RWPE2 (cell line): ENCODE measurements at regions not wholly inside any gene's neighbourhood (a gene's known extent, or its start where the extent isn't known, plus 50 kb on each side); places are given as distances from the start of the nearest gene placed in this dataset.

Source experiments
- ATAC-seq: fragments of 200-7000 bp; cut with Tn5 transposase; 3 replicates; pipeline ENCODE4 v1.9.1; 2021; ENCODE audit warnings: low read depth
- DNase-seq: peaks from one replicate; pipeline ENCODE4 v3.0.0-alpha.2; 2020; ENCODE audit warnings: low spot score
- H3K27ac ChIP-seq: fragments of 450-650 bp; 2 replicates; pipeline ENCODE4 v1.5.1; 2017; ENCODE audit warnings: mild to moderate bottlenecking; ENCODE audit not compliant: poor library complexity, severe bottlenecking
- H3K27me3 ChIP-seq: fragments of 250-450 bp; sonication (Bioruptor Pico); 2 replicates; pipeline ENCODE4 v1.5.1; 2021; ENCODE audit warnings: mild to moderate bottlenecking, moderate library complexity; ENCODE audit not compliant: insufficient read depth, poor library complexity, severe bottlenecking
- H3K36me3 ChIP-seq: fragments of 250-450 bp; sonication (Bioruptor Pico); 2 replicates; pipeline ENCODE4 v1.5.1; 2020; ENCODE audit warnings: low read depth, mild to moderate bottlenecking, moderate library complexity
- H3K4me1 ChIP-seq: fragments of 250-450 bp; sonication (Bioruptor Pico); 2 replicates; pipeline ENCODE4 v1.5.1; 2021; ENCODE audit warnings: mild to moderate bottlenecking, moderate library complexity; ENCODE audit not compliant: insufficient read depth, poor library complexity, severe bottlenecking
- H3K4me3 ChIP-seq: fragments of 250-450 bp; sonication (Bioruptor Pico); 2 replicates; pipeline ENCODE4 v1.5.1; 2021; ENCODE audit warnings: mild to moderate bottlenecking, moderate library complexity; ENCODE audit not compliant: severe bottlenecking
- H3K9me3 ChIP-seq: fragments of 250-450 bp; sonication (Bioruptor Pico); 2 replicates; pipeline ENCODE4 v1.5.1; 2021; ENCODE audit warnings: mild to moderate bottlenecking, moderate library complexity; ENCODE audit not compliant: severe bottlenecking
- CTCF ChIP-seq: fragments of 450-650 bp; IDR thresholded peaks from one replicate; pipeline ENCODE4 v1.5.1; 2017; ENCODE audit warnings: mild to moderate bottlenecking, moderate library complexity; ENCODE audit not compliant: poor library complexity, severe bottlenecking

DNA sequence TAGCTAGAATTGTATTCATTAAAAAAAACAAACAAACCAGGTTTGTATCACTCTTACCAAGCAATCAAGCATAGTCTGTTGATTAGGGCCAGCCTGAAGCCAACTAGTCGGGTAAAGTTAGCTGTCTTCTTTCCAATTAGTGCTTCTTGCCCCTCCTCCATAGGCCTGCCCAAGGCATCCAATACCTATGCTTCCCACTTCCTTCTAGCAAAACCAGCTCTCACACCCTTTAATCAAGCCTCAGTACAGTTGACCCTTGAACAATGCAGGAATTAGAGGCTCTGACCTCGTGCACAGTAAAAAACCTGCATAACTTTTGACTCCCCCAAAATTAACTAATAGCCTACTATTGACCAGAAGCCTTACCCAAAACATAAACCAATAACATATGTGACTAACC, 119.1 kb upstream of the DTNBP1 start:
- ATAC-seq (no peak), DNase-seq (no peak)
- H3K27me3 ChIP-seq, result no peaks in the 10 kb centered on the region
- no peaks in the 10 kb centered on the region for H3K36me3 ChIP-seq
- no peak for TF ChIP-seq CTCF
- no peak overlapping the region for H3K27ac ChIP-seq
- H3K4me1 ChIP-seq, result no peaks in the 10 kb centered on the region
- H3K4me3 ChIP-seq, result no peak overlapping the region
- H3K9me3 ChIP-seq, result no peaks in the 10 kb centered on the region

- no peak overlapping the region for H3K4me3 ChIP-seq
- no peak for TF ChIP-seq CTCF
- no peaks in the 10 kb centered on the region for H3K36me3 ChIP-seq
- no peaks in the 10 kb centered on the region for H3K9me3 ChIP-seq
- no peak for ATAC-seq
- no peak for DNase-seq
- no peaks in the 10 kb centered on the region for H3K4me1 ChIP-seq
- no peak overlapping the region for H3K27ac ChIP-seq
- no peaks in the 10 kb centered on the region for H3K27me3 ChIP-seq
Measured at GRCh38 chr6:15781333-15781732, 118.5 kb upstream of the DTNBP1 start.

DNA sequence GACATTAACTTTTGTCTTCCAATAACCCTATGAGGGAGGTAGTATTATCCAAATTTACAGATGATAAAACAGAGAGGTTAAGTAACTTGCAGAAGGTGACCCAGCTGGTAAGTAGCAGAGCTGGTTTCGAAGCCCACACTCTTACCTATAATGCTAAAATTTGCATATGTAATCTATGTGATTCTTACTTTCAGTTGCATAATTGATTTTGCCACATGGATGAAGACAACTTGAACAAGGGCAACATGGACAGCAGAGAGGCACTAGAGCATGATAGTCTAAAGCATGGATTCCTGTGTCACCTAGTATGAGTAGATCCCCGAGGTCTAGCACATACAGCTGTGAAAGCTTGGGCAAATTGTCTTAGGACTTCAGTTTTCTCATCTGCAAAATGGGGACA, 117.6 kb upstream of the DTNBP1 start:
- ATAC-seq (no peak), DNase-seq (no peak)
- Histone ChIP-seq H3K4me1 (no peaks in the 10 kb centered on the region), H3K9me3 (no peaks in the 10 kb centered on the region), H3K27ac (no peak overlapping the region), H3K4me3 (no peak overlapping the region), H3K36me3 (no peaks in the 10 kb centered on the region), H3K27me3 (no peaks in the 10 kb centered on the region)
- no peak for TF ChIP-seq CTCF

- Histone ChIP-seq H3K4me1 (no peaks in the 10 kb centered on the region), H3K27me3 (no peaks in the 10 kb centered on the region), H3K27ac (no peak overlapping the region), H3K36me3 (no peaks in the 10 kb centered on the region), H3K4me3 (no peak overlapping the region), H3K9me3 (no peaks in the 10 kb centered on the region)
- no peak for ATAC-seq
- DNase-seq, result no peak
- TF ChIP-seq CTCF, result no peak
Measured at GRCh38 chr6:15779726-15780125, 116.9 kb upstream of the DTNBP1 start.

- Histone ChIP-seq H3K27ac (no peak overlapping the region), H3K4me1 (no peaks in the 10 kb centered on the region), H3K36me3 (no peaks in the 10 kb centered on the region), H3K27me3 (no peaks in the 10 kb centered on the region), H3K4me3 (no peak overlapping the region), H3K9me3 (no peaks in the 10 kb centered on the region)
- DNase-seq (no peak), ATAC-seq (no peak)
- TF ChIP-seq CTCF, result no peak
Measured at GRCh38 chr6:15776458-15776980, 113.7 kb upstream of the DTNBP1 start.
